NCI-H774 (cell line): ENCODE measurements at regions not wholly inside any gene's neighbourhood (a gene's known extent, or its start where the extent isn't known, plus 50 kb on each side); places are given as distances from the start of the nearest gene placed in this dataset.

Source experiments
- DNase-seq: peaks from one replicate; lab custom pipeline; 2025; lab: John Stamatoyannopoulos, UW

GRCh38 chr9:79952401-79952800, 380.6 kb downstream of the TLE4 start:
- DNase-seq: no peak

- DNase-seq: no peak
These were observed 374.9 kb downstream of the TLE4 start for GRCh38 chr9:79946712-79947111.

- no peak for DNase-seq
These were observed 373.7 kb downstream of the TLE4 start for GRCh38 chr9:79945495-79945894.

GRCh38 chr9:79945016-79945415, 373.3 kb downstream of the TLE4 start:
- DNase-seq: no peak

DNA sequence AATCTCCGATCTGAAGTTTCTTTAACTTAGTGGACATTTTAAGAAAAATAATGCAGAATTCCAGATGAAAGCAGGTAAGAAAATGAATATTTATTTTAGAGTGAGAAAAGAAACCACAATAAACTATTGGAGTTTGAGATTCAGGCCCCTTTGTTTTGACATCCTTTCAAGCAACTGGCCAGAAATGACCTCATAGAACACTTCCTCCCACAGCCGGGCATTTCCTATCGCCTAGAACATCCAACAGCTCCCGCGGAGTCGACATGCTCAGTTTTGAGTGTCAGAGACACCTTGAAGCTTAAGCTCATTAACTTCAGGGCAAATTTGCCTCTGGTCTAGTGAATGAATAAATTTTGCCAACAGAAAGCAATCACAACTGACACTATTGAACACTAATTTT, 369.2 kb downstream of the TLE4 start:
- no peak for DNase-seq

GRCh38 chr9:79939819-79940218, 368.1 kb downstream of the TLE4 start:
- no peak for DNase-seq

- DNase-seq: no peak
These were observed 364.6 kb downstream of the TLE4 start for GRCh38 chr9:79936336-79936735.

DNA sequence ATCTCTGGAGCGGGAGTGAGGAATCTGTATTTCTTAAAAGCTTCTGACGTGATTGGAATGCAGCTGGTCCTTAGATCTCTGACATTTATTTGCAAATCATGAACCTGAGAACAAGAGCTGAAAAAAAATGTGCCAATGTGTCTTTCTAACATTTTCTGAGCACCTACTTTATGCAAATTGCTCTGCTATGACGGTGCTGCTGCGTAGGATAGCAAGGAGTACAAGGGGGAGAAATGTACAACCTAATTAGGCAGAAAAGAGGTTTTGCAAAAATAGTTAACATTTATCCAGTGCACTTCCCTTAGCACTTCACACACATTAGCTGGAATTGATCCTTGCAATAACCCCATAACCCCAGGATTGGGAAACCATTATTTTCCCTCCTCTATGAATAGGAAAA, 357.5 kb downstream of the TLE4 start:
- DNase-seq: no peak

DNA sequence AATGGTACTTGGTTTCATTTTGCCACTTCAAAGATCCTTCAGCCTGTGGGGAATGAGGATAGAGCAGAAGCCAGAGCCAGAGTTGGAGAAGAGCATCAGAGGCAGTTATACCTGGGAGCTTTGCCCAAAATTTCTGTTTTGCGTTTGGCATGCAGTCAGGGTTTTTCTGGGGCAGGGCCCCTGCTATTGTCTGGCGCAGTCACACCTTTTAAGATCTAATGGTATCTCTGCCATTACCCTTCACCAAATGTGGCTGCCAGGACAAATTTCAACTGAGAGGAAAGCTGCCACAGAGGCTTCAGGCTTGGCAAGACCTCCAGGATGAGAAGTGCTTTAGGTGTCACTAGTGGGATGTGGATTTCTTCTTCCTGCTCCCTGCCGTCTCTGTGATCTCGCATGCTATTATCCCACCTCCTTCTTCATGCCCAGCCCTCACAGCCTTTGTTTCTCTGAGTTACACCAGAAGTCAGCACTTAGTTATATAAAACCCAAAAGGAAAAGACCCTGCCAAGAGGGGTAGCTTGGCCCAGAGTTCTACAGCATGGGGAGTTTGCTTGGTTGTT, 357.0 kb downstream of the TLE4 start:
- no peak for DNase-seq

DNA sequence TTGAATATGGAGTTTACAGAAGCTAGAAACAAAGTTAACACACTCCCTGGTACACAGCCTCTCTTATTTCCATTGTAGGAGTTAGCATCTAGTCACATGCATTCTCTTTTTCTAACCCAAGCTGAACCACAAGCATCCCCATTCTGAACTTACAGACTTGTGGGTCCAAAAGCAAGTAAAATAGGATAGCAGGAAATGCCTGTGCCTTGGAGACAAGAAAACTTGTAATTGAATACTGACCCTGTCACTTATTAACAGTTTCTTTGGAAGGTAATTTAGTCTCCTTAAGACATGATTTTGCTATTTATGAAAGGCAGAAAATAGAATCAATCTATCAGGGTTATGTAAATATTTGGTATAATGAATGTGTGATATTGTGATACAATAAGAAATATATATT, 353.6 kb downstream of the TLE4 start:
- no peak for DNase-seq

DNA sequence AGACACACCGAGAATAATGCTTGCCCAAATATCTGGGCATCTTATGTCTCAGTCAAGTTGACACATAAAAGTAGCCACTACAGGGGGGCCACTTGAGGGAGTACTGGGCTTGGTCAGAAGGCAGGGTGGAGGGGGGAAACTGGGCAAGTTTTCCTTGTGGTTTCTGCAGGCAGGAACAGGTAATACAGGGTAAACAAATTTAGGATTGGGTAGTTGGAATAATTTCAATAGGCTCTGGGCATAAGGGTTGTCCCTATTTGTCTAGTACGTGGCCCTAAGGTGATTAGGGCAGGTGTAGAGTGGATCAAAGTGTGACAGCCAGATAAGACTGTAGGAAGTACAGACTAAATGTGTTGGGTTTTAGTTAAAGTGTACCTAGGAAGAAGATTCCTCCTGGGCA, 353.1 kb downstream of the TLE4 start:
- no peak for DNase-seq

DNA sequence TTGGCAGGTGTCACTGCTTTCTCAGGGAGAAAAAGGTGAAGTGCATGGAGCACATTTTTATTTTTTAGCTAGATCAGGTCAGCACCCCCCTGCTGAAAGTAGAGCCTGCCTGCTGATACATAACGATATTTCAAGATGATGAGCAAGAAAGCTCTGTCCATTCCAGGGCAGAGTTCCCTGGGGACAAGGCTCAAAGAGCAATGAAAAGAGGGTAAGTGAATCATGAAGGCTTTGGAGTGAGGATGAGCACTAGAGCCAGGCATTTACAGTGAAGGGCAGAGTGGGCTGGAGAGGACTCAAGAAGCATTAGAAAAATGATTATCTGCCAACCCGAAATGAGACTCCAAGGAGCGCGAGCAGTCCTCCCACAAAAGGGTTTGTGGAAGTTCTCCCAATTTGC, 345.7 kb downstream of the TLE4 start:
- DNase-seq: no peak

DNA sequence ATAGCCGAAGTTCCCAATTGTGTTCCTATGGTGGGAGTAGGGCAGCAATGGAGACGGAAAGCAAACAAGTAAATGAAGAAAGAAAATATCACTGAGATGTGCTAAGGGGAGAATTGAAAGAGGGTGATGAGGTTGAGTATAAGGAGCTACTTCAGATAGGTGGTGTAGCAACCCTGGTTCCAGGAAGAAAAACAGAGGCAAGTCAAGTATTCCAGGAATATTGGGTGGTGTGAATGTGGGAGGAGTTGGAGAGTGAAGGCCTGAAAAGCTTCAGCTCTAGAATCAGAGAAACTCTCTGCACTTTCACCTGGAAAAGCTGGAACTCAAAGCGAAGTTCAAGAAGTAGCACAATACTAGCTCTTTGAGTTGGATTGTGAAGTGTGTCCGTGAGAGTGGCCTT, 342.1 kb downstream of the TLE4 start:
- DNase-seq: no peak

GRCh38 chr9:79912318-79913070, 340.7 kb downstream of the TLE4 start:
- no peak for DNase-seq

DNA sequence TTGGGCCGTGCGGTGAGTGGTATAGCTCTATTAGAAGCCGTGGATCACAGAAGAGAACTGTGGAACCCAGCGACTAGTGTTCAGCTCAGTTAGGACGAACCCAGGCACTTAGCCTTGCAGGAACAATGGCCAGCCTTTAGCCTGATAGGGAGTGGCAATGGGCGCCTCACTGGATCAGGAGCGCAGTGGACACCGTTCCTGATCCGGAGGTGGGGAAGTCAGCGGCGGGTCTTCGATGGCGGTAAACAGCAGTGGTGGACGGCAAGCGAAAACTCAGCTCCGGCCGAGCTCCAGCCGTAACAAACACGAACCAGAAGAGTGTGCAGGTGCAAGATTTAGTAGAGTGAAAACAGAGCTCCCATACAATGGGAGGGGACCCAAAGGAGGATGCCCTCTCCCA, 340.0 kb downstream of the TLE4 start:
- DNase-seq: no peak

DNA sequence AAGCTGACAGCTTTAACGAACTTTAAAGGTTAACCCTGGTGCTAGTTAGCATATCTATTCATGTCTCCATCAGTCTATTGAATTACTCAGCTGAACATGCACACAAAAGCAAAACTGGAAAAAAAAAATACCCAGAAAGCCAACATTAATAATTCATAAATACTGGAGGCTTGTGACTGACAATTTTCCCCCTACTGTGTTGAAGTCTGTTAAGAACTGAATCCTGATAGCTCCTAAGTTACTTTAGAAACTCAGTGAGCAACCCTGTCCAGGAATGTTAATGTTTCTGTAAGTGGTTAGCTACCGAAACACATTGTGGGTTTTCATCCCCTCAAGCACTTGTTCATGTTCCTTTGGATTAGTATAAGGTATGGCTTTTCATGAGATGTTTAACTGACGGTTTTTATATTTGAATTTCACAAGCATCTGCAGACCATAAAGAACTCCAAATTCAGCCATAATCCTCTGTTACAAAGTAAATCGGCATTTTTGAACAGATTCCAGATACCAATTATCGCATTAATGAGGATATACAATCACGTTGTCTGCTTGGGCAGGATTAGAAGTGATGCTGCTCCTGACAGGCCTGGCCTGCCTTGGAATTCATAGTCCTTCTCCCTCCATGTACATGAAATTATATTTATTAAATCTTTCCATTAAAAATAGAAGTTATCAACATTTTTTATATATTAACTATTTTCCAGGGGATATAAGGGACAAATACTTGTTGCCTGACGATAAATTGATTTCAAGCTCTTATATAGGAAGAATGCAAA, 331.2 kb downstream of the TLE4 start:
- DNase-seq: no peak

DNA sequence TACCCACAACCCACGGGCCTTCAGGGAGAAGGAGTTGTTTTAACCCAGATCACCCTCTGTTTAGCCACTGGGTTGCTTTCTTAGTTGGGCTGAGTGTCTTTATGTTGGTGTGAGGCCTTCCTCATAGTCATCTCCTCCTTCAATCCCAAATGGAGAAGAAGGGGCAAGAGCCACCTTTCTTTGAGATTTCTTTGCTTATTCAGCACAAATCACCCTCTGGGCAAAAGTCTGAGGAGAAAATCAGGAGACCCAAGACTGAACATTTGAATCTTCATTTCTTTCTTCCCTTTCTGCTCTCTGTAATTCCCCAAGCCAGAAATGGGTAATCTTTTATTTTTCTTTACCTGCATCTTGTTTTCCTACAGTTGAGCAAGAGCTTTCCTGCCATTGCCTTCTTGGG, 329.0 kb downstream of the TLE4 start:
- no peak for DNase-seq

- DNase-seq: no peak
These were observed 324.7 kb downstream of the TLE4 start for GRCh38 chr9:79896390-79896980.

- no peak for DNase-seq
These were observed 323.5 kb downstream of the TLE4 start for GRCh38 chr9:79895232-79895631.

- no peak for DNase-seq
These were observed 317.6 kb downstream of the TLE4 start for GRCh38 chr9:79889369-79889768.

DNA sequence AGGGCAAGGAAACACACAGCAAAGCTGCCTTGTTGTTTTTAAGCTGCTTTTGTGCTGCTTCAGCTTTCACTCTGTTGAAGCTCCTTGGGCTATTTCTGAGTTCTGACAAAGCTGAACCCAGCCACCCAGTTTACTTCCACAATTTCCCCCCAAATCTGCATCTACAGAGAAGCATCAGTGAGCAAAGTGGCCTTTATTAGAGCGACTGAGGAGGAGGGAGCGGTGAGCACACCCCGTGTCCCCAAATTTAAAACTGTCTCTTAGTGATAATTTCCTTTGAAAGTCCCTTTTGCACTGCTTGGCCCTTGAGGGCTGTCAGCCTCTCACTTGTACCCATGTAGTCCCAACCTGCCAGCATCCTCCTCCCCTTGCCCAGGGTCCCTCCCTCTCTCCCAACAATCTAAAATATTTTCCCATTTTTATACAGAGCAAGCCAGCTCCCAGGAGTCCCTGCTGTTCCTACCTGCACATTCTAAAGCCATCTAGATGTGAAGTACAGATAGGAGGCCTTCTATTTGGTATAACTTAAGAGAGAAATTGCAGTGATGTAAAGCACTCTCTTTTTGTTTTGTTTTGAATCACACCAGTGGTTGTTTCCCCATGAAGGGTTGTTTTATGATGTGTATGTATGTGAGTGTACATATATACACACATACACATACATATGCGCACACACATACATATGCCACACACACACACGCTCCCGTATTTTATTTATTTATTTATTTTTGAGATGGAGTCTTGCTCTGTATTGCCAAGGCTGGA, 313.5 kb downstream of the TLE4 start:
- DNase-seq: no peak

DNA sequence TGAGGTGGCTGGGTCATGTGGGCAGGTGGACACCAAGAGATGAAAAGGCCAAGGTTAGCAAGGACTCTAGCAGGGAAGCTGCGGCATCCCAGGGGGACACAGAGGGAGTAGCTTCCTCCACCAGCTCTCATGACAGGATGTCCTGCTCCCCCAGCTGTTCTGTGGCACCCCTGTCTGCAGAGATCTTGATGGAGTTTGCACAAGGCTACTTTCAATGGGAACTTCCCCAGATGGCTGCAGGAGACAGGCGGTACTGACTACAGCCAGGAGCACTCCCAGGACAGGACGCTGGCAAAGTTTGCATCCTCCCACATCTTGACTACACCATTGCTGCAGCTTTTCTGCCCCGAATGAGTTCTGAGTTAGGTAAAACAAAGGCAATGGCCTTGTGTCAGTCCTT, 312.8 kb downstream of the TLE4 start:
- DNase-seq: no peak
